ENCODE measurements at regions not wholly inside any gene's neighbourhood (a gene's known extent, or its start where the extent isn't known, plus 50 kb on each side); places are given as distances from the start of the nearest gene placed in this dataset.

GRCh38 chr7:49418963-49419362 lies 354.5 kb upstream of the VWC2 start:
- no peak overlapping the region for H3K4me2 ChIP-seq
- POLR2A ChIA-PET (ENCODE audit: unreplicated experiment) = no interaction called here
- intact Hi-C loops (cut with micrococcal nuclease; ENCODE audit: unreplicated experiment) = no loop called here
- H3K27ac ChIP-seq = no peak overlapping the region
- no peak overlapping the region for H2AFZ ChIP-seq
- H3K4me1 ChIP-seq (replicated peaks; ENCODE audit: insufficient read depth) = no peaks in the 10 kb centered on the region
- H3K36me3 ChIP-seq (ENCODE audit: low read depth) = no peaks in the 10 kb centered on the region
- no peak for TF ChIP-seq EZH2 (IDR thresholded peaks at IDR 0.05; ENCODE audit: low read depth)
- TF ChIP-seq CTCF (conservative IDR thresholded peaks at IDR 0.05) = no peak
- no peaks in the 10 kb centered on the region for H3K27me3 ChIP-seq (ENCODE audit: insufficient read depth, low read depth)
- BruUV-seq (replicated peaks) = no TSS peak
- no peaks in the 10 kb centered on the region for H3F3A ChIP-seq (ENCODE audit: insufficient read depth, low read depth)
- H3K4me3 ChIP-seq = no peak overlapping the region
- H3K79me2 ChIP-seq (ENCODE audit: low read depth) = no peaks in the 10 kb centered on the region
- H4K20me1 ChIP-seq (ENCODE audit: insufficient read depth) = no peaks in the 10 kb centered on the region
- H3K9me2 ChIP-seq (ENCODE audit: insufficient read depth) = no peaks in the 10 kb centered on the region
- H3K9me3 ChIP-seq (ENCODE audit: insufficient read depth, low read depth) = no peaks in the 10 kb centered on the region
- no peak for DNase-seq
- CTCF ChIA-PET = no interaction called here

GRCh38 chr7:49422564-49422963 lies 350.9 kb upstream of the VWC2 start:
- Histone ChIP-seq H3K4me3 (no peak overlapping the region), H3K79me2 (ENCODE audit: low read depth) (no peaks in the 10 kb centered on the region), H3F3A (ENCODE audit: insufficient read depth, low read depth) (no peaks in the 10 kb centered on the region), H4K20me1 (ENCODE audit: insufficient read depth) (no peaks in the 10 kb centered on the region; the same call in 1 of the 2 replicates), H3K4me1 (replicated peaks; ENCODE audit: insufficient read depth) (no peaks in the 10 kb centered on the region), H3K9me2 (ENCODE audit: insufficient read depth) (0 out of 2 replicates have a peak, but pooled peaks cover 3% of the 10 kb centered on the region), H3K9me3 (ENCODE audit: insufficient read depth, low read depth) (no peaks in the 10 kb centered on the region), H3K4me2 (no peak overlapping the region), H3K27me3 (ENCODE audit: insufficient read depth, low read depth) (no peaks in the 10 kb centered on the region), H3K27ac (no peak overlapping the region), H3K36me3 (ENCODE audit: low read depth) (no peaks in the 10 kb centered on the region), H2AFZ (no peak overlapping the region)
- no peak for DNase-seq
- CTCF ChIA-PET = no interaction called here
- no TSS peak for BruUV-seq (replicated peaks)
- POLR2A ChIA-PET (ENCODE audit: unreplicated experiment) = no interaction called here
- TF ChIP-seq CTCF (conservative IDR thresholded peaks at IDR 0.05) (no peak), EZH2 (IDR thresholded peaks at IDR 0.05; ENCODE audit: low read depth) (no peak)
- intact Hi-C loops (cut with micrococcal nuclease; ENCODE audit: unreplicated experiment) = no loop called here

GRCh38 chr7:49424109-49424508 lies 349.3 kb upstream of the VWC2 start:
- Histone ChIP-seq H4K20me1 (ENCODE audit: insufficient read depth) (no peaks in the 10 kb centered on the region; the same call in 1 of the 2 replicates), H3K4me1 (replicated peaks; ENCODE audit: insufficient read depth) (no peaks in the 10 kb centered on the region), H3K4me3 (no peak overlapping the region), H3K27me3 (ENCODE audit: insufficient read depth, low read depth) (no peaks in the 10 kb centered on the region), H3F3A (ENCODE audit: insufficient read depth, low read depth) (no peaks in the 10 kb centered on the region), H3K36me3 (ENCODE audit: low read depth) (no peaks in the 10 kb centered on the region), H3K4me2 (no peak overlapping the region), H2AFZ (no peak overlapping the region), H3K9me2 (ENCODE audit: insufficient read depth) (0 out of 2 replicates have a peak, but pooled peaks cover 3% of the 10 kb centered on the region), H3K9me3 (ENCODE audit: insufficient read depth, low read depth) (no peaks in the 10 kb centered on the region), H3K27ac (no peak overlapping the region), H3K79me2 (ENCODE audit: low read depth) (no peaks in the 10 kb centered on the region)
- ChIA-PET CTCF (no interaction called here), POLR2A (ENCODE audit: unreplicated experiment) (no interaction called here)
- no peak for DNase-seq
- TF ChIP-seq CTCF (conservative IDR thresholded peaks at IDR 0.05) (no peak), EZH2 (IDR thresholded peaks at IDR 0.05; ENCODE audit: low read depth) (no peak)
- no TSS peak for BruUV-seq (replicated peaks)
- intact Hi-C loops (cut with micrococcal nuclease; ENCODE audit: unreplicated experiment) = no loop called here

Data from PC-9 (cell line).